Nephron (organoid): ENCODE measurements at regions not wholly inside any gene's neighbourhood (a gene's known extent, or its start where the extent isn't known, plus 50 kb on each side); places are given as distances from the start of the nearest gene placed in this dataset.

Experiments
- H3K27ac Mint-ChIP-seq, 3 experiments: 2 replicates each; pipeline ENCODE4 v1.8.0; 2020; ENCODE audit warnings: mixed read lengths in 3 of 3, mild to moderate bottlenecking in 2 of 3, moderate library complexity in 1 of 3
- H3K27me3 Mint-ChIP-seq: 2 replicates; pipeline ENCODE4 v1.8.0; 2021; ENCODE audit warnings: low read depth, mild to moderate bottlenecking, moderate library complexity, mixed read lengths
- H3K36me3 Mint-ChIP-seq: 2 replicates; pipeline ENCODE4 v1.8.0; 2020; ENCODE audit warnings: low read depth, mixed read lengths
- H3K4me1 Mint-ChIP-seq: 2 replicates; pipeline ENCODE4 v1.8.0; 2020; ENCODE audit warnings: mixed read lengths
- H3K4me3 Mint-ChIP-seq, 3 experiments: 2 replicates each; pipeline ENCODE4 v1.8.0; 2020; ENCODE audit warnings: mild to moderate bottlenecking in 3 of 3, mixed read lengths in 3 of 3, moderate library complexity in 2 of 3
- H3K9me3 Mint-ChIP-seq: 2 replicates; pipeline ENCODE4 v1.8.0; 2020; ENCODE audit warnings: mixed read lengths
- TF ChIP-seq, protein P1 (sequence below), 3 experiments: fragments of 200-600 bp; sonication (generic); IDR thresholded peaks; one replicate each; pipeline ENCODE4 v1.5.0; 2021; ENCODE audit warnings: antibody characterized with exemption in 3 of 3; ENCODE audit not compliant: unreplicated experiment in 3 of 3

- Mint-ChIP-seq H3K36me3 (no peaks in the 10 kb centered on the region), H3K27ac (no peak overlapping the region), H3K4me3 (no peak overlapping the region), H3K4me1 (peaks cover 16% of the 10 kb centered on the region), H3K9me3 (peaks cover 4% of the 10 kb centered on the region), H3K27me3 (no peaks in the 10 kb centered on the region)
- TF ChIP-seq, protein P1, sequence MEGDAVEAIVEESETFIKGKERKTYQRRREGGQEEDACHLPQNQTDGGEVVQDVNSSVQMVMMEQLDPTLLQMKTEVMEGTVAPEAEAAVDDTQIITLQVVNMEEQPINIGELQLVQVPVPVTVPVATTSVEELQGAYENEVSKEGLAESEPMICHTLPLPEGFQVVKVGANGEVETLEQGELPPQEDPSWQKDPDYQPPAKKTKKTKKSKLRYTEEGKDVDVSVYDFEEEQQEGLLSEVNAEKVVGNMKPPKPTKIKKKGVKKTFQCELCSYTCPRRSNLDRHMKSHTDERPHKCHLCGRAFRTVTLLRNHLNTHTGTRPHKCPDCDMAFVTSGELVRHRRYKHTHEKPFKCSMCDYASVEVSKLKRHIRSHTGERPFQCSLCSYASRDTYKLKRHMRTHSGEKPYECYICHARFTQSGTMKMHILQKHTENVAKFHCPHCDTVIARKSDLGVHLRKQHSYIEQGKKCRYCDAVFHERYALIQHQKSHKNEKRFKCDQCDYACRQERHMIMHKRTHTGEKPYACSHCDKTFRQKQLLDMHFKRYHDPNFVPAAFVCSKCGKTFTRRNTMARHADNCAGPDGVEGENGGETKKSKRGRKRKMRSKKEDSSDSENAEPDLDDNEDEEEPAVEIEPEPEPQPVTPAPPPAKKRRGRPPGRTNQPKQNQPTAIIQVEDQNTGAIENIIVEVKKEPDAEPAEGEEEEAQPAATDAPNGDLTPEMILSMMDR (IDR thresholded peaks at IDR 0.05; ENCODE audit: unreplicated experiment in 3 of 3), result no peak
These were observed 79.2 kb upstream of the PTPRZ1 start for GRCh38 chr7:121793716-121794115.

GRCh38 chr7:121777672-121778071, 95.3 kb upstream of the PTPRZ1 start:
- TF ChIP-seq, protein P1 (IDR thresholded peaks at IDR 0.05; ENCODE audit: unreplicated experiment in 3 of 3), result no peak
- no peaks in the 10 kb centered on the region for H3K4me1 Mint-ChIP-seq
- H3K4me3 Mint-ChIP-seq, result no peak overlapping the region
- H3K9me3 Mint-ChIP-seq, result no peaks in the 10 kb centered on the region
- H3K27ac Mint-ChIP-seq, result no peak overlapping the region
- H3K36me3 Mint-ChIP-seq, result no peaks in the 10 kb centered on the region
- H3K27me3 Mint-ChIP-seq, result no peaks in the 10 kb centered on the region

DNA sequence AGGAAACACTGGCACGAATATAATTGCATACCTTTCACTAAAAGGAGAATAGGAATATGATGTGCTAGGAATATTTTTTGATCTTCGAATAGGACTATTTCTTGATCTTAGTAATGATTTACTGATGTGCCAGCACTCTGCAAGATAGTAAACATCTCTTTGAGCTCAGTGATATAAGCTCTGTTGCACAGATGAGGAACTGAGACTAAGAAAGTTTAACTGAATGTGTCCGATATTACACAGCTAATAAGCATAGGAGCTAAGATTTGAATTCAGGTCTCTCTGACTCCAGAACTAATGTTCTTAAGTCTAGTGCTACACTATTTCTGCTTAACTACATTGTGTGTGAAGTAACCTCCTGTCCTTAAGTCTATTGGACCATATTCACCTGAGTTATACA, 98.4 kb upstream of the PTPRZ1 start:
- no peaks in the 10 kb centered on the region for H3K27me3 Mint-ChIP-seq
- H3K4me1 Mint-ChIP-seq, result no peaks in the 10 kb centered on the region
- TF ChIP-seq, protein P1 (IDR thresholded peaks at IDR 0.05; ENCODE audit: unreplicated experiment in 3 of 3), result no peak
- no peak overlapping the region for H3K27ac Mint-ChIP-seq
- no peaks in the 10 kb centered on the region for H3K36me3 Mint-ChIP-seq
- H3K4me3 Mint-ChIP-seq, result no peak overlapping the region
- no peaks in the 10 kb centered on the region for H3K9me3 Mint-ChIP-seq

- Mint-ChIP-seq H3K4me3 (no peak overlapping the region), H3K27me3 (no peaks in the 10 kb centered on the region)
- TF ChIP-seq, protein P1 (IDR thresholded peaks at IDR 0.05; ENCODE audit: unreplicated experiment in 3 of 3), result no peak
These were observed 106.3 kb upstream of the PTPRZ1 start for GRCh38 chr7:121766676-121767075.

GRCh38 chr7:121761399-121761798, 111.6 kb upstream of the PTPRZ1 start:
- no peaks in the 10 kb centered on the region for H3K9me3 Mint-ChIP-seq
- no peak overlapping the region for H3K27ac Mint-ChIP-seq
- no peaks in the 10 kb centered on the region for H3K36me3 Mint-ChIP-seq
- H3K27me3 Mint-ChIP-seq, result no peaks in the 10 kb centered on the region
- TF ChIP-seq, protein P1 (IDR thresholded peaks at IDR 0.05; ENCODE audit: unreplicated experiment in 3 of 3), result no peak
- H3K4me3 Mint-ChIP-seq, result no peak overlapping the region
- H3K4me1 Mint-ChIP-seq, result no peaks in the 10 kb centered on the region

More at GRCh38 chr7:121766676-121767075, 106.3 kb upstream of the PTPRZ1 start:
- H3K4me1 Mint-ChIP-seq, result no peaks in the 10 kb centered on the region
- no peaks in the 10 kb centered on the region for H3K36me3 Mint-ChIP-seq
- H3K9me3 Mint-ChIP-seq, result no peaks in the 10 kb centered on the region
- H3K27ac Mint-ChIP-seq, result no peak overlapping the region

- H3K4me1 Mint-ChIP-seq, result no peaks in the 10 kb centered on the region
- H3K4me3 Mint-ChIP-seq, result no peak overlapping the region
- TF ChIP-seq, protein P1 (IDR thresholded peaks at IDR 0.05; ENCODE audit: unreplicated experiment in 3 of 3), result no peak
- H3K36me3 Mint-ChIP-seq, result no peaks in the 10 kb centered on the region
- no peaks in the 10 kb centered on the region for H3K27me3 Mint-ChIP-seq
- no peak overlapping the region for H3K27ac Mint-ChIP-seq
- no peaks in the 10 kb centered on the region for H3K9me3 Mint-ChIP-seq
These were observed 117.0 kb upstream of the PTPRZ1 start for GRCh38 chr7:121755818-121756552.
